GM23248 (cell line): ENCODE measurements at regions not wholly inside any gene's neighbourhood (a gene's known extent, or its start where the extent isn't known, plus 50 kb on each side); places are given as distances from the start of the nearest gene placed in this dataset.

Experiments
- EZH2 ChIP-seq: fragments of 200-600 bp; sonication (generic); IDR thresholded peaks from 2 replicates; pipeline ENCODE4 v1.6.1; 2018; ENCODE audit warnings: antibody characterized with exemption, mild to moderate bottlenecking; ENCODE audit not compliant: insufficient read depth, poor library complexity, severe bottlenecking
- EZH2phosphoT487 ChIP-seq: fragments of 200-600 bp; sonication (generic); IDR thresholded peaks from 2 replicates; pipeline ENCODE4 v1.6.1; 2018; ENCODE audit warnings: antibody characterized with exemption, moderate library complexity, mild to moderate bottlenecking, low read depth; ENCODE audit not compliant: insufficient read depth

DNA sequence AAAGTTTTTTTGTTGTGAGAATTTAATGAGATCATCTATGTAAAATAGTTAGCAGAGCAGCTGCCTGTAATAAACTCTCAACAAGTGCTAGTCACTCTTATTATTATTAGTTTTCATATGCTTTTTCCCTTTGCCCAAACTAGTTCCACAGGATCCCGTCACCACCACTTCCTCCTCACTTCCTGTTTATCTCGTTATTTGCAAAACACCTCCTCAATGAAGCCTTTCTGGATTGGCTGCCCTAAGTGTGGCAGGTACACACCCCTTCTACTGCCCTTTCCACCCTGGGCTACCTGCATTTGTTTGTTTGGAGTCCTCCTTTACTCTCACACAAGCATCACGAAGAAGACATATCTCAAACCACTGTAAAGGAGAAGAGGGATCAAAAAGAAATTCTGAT lies 54.4 kb upstream of the KLF3 start:
- TF ChIP-seq EZH2 (no peak), EZH2phosphoT487 (no peak)
